ENCODE measurements at regions not wholly inside any gene's neighbourhood (a gene's known extent, or its start where the extent isn't known, plus 50 kb on each side); places are given as distances from the start of the nearest gene placed in this dataset.
"Not testable (repeated sequence)": the region's sequence is repeated elsewhere in the genome, so short reads cannot be mapped to it uniquely, and the experiment has no call there.

DNA sequence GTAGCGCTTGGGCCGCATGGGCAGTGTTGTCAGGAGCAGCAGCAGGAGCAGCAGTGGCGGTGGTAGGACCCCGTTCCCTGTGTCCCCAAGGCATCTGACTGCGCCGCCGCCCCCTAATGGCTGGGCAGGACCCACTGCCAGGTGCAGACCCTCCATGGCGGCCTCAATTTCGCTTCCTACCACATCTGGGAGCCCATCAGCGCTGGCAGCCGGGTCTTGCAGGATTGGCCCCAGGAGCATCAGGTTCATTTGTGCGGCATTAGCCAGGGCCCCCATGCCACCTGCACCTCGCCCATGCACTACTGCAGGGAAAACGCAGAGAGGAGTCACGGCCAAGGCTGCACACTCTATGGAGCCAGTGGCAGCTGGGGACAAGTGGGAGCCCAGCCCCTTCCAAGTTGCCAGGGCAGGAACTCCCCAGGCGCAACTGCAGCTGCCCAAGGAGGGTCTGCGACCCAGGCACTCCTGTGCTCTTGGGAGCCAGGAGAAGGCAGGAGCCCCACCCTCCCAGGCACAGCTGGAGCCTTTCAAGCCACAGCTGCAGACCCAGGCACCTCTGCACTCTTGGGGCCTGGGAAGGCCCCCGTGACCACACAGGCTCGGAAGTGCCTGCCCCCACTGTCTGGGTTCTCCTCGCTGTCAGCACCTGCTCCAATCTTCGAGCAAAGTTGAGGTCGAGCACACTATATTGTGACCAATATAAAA is 594.2 kb downstream of the KCNJ18 start:
- DNase-seq (ENCODE audit: low read depth), result no peak
- no peak overlapping the region for H3K4me3 ChIP-seq (ENCODE audit: low read depth, low read length)
- no peak for TF ChIP-seq CTCF (IDR thresholded peaks at IDR 0.05; ENCODE audit: control insufficient read depth, extremely low read depth, insufficient read depth)

DNA sequence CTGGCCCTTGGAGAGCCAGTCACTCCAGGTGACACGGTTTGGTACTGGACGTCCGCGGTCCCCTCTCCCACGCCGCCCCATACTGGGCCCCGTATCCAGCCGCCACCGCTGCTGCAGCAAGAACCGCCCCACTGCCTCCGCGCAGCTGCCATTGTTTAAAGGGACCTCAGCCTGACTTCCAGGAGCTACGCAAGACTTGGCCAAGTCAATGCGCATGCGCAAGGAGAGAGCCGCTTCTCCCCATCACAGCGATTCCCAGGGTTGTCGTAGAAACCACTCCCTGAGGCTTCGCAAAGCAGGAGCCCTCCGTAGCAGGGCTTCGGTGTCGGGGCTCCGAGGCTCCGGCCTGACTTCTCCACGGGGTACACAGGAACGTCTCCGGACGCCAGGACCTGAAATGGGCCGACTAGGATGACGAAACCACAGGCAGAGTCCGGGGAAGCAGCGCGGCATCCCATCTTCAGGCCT is 606.2 kb downstream of the KCNJ18 start:
- not testable (repeated sequence) for H3K4me3 ChIP-seq (ENCODE audit: low read depth, low read length); DNase-seq (ENCODE audit: low read depth)

DNA sequence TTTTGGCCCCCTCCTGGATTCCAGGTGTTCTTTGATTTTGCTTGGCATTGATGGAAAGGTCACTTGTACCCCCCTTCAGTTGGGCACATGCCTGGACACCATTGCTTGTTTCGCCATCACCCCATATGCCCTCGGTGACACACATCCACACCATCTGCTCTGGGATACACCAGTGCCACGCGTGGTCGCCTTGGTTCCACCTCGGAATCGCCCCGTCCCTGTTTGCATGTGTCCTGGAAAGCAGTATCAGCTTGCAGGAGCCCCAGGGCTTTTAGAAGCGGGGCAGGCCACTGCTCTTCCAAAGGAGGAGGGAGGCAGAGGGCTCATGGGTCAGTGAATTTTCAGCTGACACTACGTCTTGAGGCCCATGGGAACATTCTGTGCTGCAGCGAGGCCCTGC is 607.9 kb downstream of the KCNJ18 start:
- DNase-seq (ENCODE audit: low read depth), result no peak
- H3K4me3 ChIP-seq (ENCODE audit: low read depth, low read length), result no peak overlapping the region
- no peak for TF ChIP-seq CTCF (IDR thresholded peaks at IDR 0.05; ENCODE audit: control insufficient read depth, extremely low read depth, insufficient read depth)

- no peak for DNase-seq (ENCODE audit: low read depth)
- H3K4me3 ChIP-seq (ENCODE audit: low read depth, low read length), result no peak overlapping the region
- TF ChIP-seq CTCF (IDR thresholded peaks at IDR 0.05; ENCODE audit: control insufficient read depth, extremely low read depth, insufficient read depth), result no peak
These were observed 608.5 kb downstream of the KCNJ18 start for GRCh38 chr17:22300731-22301352.

- H3K4me3 ChIP-seq (ENCODE audit: low read depth, low read length), result no peak overlapping the region
- TF ChIP-seq CTCF (IDR thresholded peaks at IDR 0.05; ENCODE audit: control insufficient read depth, extremely low read depth, insufficient read depth), result no peak
- DNase-seq (ENCODE audit: low read depth), result no peak
These were observed 609.0 kb downstream of the KCNJ18 start for GRCh38 chr17:22301353-22301745.

DNA sequence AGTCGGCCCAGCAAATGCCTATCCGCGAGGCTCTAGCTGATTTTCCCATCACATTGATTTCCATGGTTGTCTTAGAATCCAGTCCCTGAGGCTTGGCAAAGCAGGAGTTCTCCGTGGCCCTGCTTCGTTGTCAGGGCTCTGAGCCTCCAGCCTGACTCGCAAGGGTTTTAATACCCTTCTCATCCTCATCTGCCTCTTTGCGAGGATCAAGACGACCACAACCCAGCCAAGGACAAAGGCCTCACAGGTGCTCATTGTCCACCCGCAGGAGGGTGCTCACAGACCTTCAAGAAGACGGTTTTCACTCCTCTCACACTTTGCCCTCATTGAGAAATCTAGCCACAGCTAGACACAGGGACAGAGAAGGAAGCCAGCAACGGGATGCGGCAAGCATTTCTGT is 610.8 kb downstream of the KCNJ18 start:
- no peak overlapping the region for H3K4me3 ChIP-seq (ENCODE audit: low read depth, low read length)
- no peak for TF ChIP-seq CTCF (IDR thresholded peaks at IDR 0.05; ENCODE audit: control insufficient read depth, extremely low read depth, insufficient read depth)
- no peak for DNase-seq (ENCODE audit: low read depth)

DNA sequence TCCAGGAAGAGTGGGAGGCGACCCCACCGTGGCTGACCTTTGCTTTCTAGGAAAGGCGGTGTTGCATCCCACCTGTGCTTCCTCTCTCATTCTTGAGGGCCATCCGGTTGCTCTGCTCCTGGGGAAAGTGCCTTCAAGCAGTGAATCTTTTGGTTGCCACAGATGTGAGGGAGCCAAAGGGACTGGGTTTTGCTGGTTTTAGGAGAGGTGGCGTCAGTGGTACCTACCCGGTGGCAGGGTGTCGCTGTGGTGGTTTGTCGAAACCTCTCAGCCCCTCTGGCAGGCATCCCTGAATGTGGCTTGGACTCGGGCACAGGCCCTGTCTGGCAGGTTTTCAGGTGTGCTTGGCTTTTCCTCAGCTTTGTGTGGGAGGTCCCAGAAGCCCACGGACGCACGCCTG is 611.5 kb downstream of the KCNJ18 start:
- no peak overlapping the region for H3K4me3 ChIP-seq (ENCODE audit: low read depth, low read length)
- TF ChIP-seq CTCF (IDR thresholded peaks at IDR 0.05; ENCODE audit: control insufficient read depth, extremely low read depth, insufficient read depth), result no peak
- DNase-seq (ENCODE audit: low read depth), result no peak
